ENCODE measurements at regions not wholly inside any gene's neighbourhood (a gene's known extent, or its start where the extent isn't known, plus 50 kb on each side); places are given as distances from the start of the nearest gene placed in this dataset.

GRCh38 chr18:70489571-70489970 is 200.7 kb downstream of the SOCS6 start:
- no peak for DNase-seq

GRCh38 chr18:70469916-70470315 is 181.1 kb downstream of the SOCS6 start:
- peak in 1 of 2 experiments; percentile 23 for DNase-seq

- DNase-seq = no peak
Observed at GRCh38 chr18:70468861-70469547, 180.2 kb downstream of the SOCS6 start.

GRCh38 chr18:70464343-70465114 is 175.7 kb downstream of the SOCS6 start:
- peak in 1 of 2 experiments; percentile 35 for DNase-seq

- no peak for DNase-seq
Observed at GRCh38 chr18:70463085-70463484, 174.2 kb downstream of the SOCS6 start.

GRCh38 chr18:70462078-70462439 is 173.2 kb downstream of the SOCS6 start:
- DNase-seq = no peak

GRCh38 chr18:70461323-70462077 is 172.7 kb downstream of the SOCS6 start:
- no peak for DNase-seq

GRCh38 chr18:70459731-70460130 is 170.9 kb downstream of the SOCS6 start:
- DNase-seq = no peak

GRCh38 chr18:70459251-70459650 is 170.4 kb downstream of the SOCS6 start:
- no peak for DNase-seq

- no peak for DNase-seq
Observed at GRCh38 chr18:70457788-70458187, 168.9 kb downstream of the SOCS6 start.

GRCh38 chr18:70457223-70457622 is 168.4 kb downstream of the SOCS6 start:
- peak in 1 of 2 experiments; percentile 25 for DNase-seq

- no peak for DNase-seq
Observed at GRCh38 chr18:70456376-70456775, 167.5 kb downstream of the SOCS6 start.

- DNase-seq = no peak
Observed at GRCh38 chr18:70455731-70456130, 166.9 kb downstream of the SOCS6 start.

GRCh38 chr18:70454704-70455322 is 166.0 kb downstream of the SOCS6 start:
- peak; percentile 27 to 73 for DNase-seq

GRCh38 chr18:70453058-70453775 is 164.4 kb downstream of the SOCS6 start:
- DNase-seq = peak in 1 of 2 experiments; percentile 11

- no peak for DNase-seq
Observed at GRCh38 chr18:70452501-70452900, 163.7 kb downstream of the SOCS6 start.

GRCh38 chr18:70450426-70451253 is 161.8 kb downstream of the SOCS6 start:
- no peak for DNase-seq

- DNase-seq = no peak
Observed at GRCh38 chr18:70448588-70448987, 159.7 kb downstream of the SOCS6 start.

- no peak for DNase-seq
Observed at GRCh38 chr18:70446063-70446462, 157.2 kb downstream of the SOCS6 start.

- DNase-seq = no peak
Observed at GRCh38 chr18:70442933-70443332, 154.1 kb downstream of the SOCS6 start.

- DNase-seq = no peak
Observed at GRCh38 chr18:70432804-70433400, 144.1 kb downstream of the SOCS6 start.

Data from NCI-H446 (cell line).